RWPE1 (cell line): ENCODE measurements at regions not wholly inside any gene's neighbourhood (a gene's known extent, or its start where the extent isn't known, plus 50 kb on each side); places are given as distances from the start of the nearest gene placed in this dataset.
A peak's percentile ranks its signal among the peaks of the same experiment; 100 is the strongest.

ENCODE experiments used
- CTCF ChIA-PET: fragments of 350-600 bp; sonication (Branson Sonifier 250); formaldehyde crosslinking; extraction: SDS; loops from one replicate; lab custom pipeline; 2021; lab: Yijun Ruan, JAX
- POLR2A ChIA-PET: fragments of 400-600 bp; formaldehyde crosslinking; extraction: SDS; loops from one replicate; lab custom pipeline; 2020; ENCODE audit warnings: antibody characterized with exemption; ENCODE audit not compliant: low non-redundant PET; lab: Yijun Ruan, JAX
- DNase-seq: peaks from one replicate; pipeline ENCODE4 v3.0.0; 2012; ENCODE audit warnings: low spot score
- H3K27ac ChIP-seq: fragments of 450-650 bp; 2 replicates; pipeline ENCODE4 v1.5.1; 2017
- CTCF ChIP-seq: fragments of 450-650 bp; conservative IDR thresholded peaks from 2 replicates; pipeline ENCODE4 v1.5.1; 2017; ENCODE audit warnings: low read depth, mild to moderate bottlenecking

GRCh38 chr20:60583741-60584140 lies 625.5 kb downstream of the CDH26 start:
- no peak for TF ChIP-seq CTCF
- CTCF ChIA-PET = no interaction called here
- peak; percentile 28 for DNase-seq
- H3K27ac ChIP-seq = no peak overlapping the region
- POLR2A ChIA-PET = no interaction called here

- ChIA-PET POLR2A (no interaction called here), CTCF (no interaction called here)
- no peak for DNase-seq
- TF ChIP-seq CTCF = no peak
- no peak overlapping the region for H3K27ac ChIP-seq
Measured at GRCh38 chr20:60584221-60584620, 626.0 kb downstream of the CDH26 start.

- no peak for TF ChIP-seq CTCF
- POLR2A ChIA-PET = no interaction called here
- CTCF ChIA-PET = interaction anchor here (0.8 kb wide), 1 partner anchor 49 kb away, joined by 3 read pairs; no protein-coding TSS in a partner anchor
- DNase-seq = no peak
- H3K27ac ChIP-seq = no peak overlapping the region
Measured at GRCh38 chr20:60585651-60586050, 627.4 kb downstream of the CDH26 start.

- no peak for TF ChIP-seq CTCF
- ChIA-PET POLR2A (no interaction called here), CTCF (interaction anchor here (0.7 to 0.9 kb wide), 2 partner anchors 155 to 375 kb away, joined by 3 read pairs; no protein-coding TSS in a partner anchor)
- H3K27ac ChIP-seq = no peak overlapping the region
- DNase-seq = no peak
Measured at GRCh38 chr20:60586269-60587050, 628.2 kb downstream of the CDH26 start.

- TF ChIP-seq CTCF = no peak
- CTCF ChIA-PET = no interaction called here
- no peak overlapping the region for H3K27ac ChIP-seq
- POLR2A ChIA-PET = no interaction called here
- DNase-seq = no peak
Measured at GRCh38 chr20:60587986-60588385, 629.8 kb downstream of the CDH26 start.

GRCh38 chr20:60589623-60590022 lies 631.4 kb downstream of the CDH26 start:
- ChIA-PET POLR2A (no interaction called here), CTCF (no interaction called here)
- DNase-seq = peak; percentile 59
- no peak for TF ChIP-seq CTCF
- H3K27ac ChIP-seq = no peak overlapping the region
